GM12878 (cell line): ENCODE measurements at regions not wholly inside any gene's neighbourhood (a gene's known extent, or its start where the extent isn't known, plus 50 kb on each side); places are given as distances from the start of the nearest gene placed in this dataset.

ENCODE experiments used
- BMI1 ChIP-seq: fragments of 450-650 bp; IDR thresholded peaks from 2 replicates; pipeline ENCODE4 v1.6.1; 2016; ENCODE audit warnings: mild to moderate bottlenecking, moderate library complexity, borderline replicate concordance
- CBX5 ChIP-seq: sonication (generic); IDR thresholded peaks from 2 replicates; pipeline ENCODE4 v1.6.1; 2016; ENCODE audit warnings: low read depth, moderate library complexity, mild to moderate bottlenecking, inconsistent platforms
- FOS ChIP-seq: IDR thresholded peaks from 3 replicates; pipeline ENCODE4 v1.6.1; 2011; ENCODE audit warnings: borderline replicate concordance; ENCODE audit not compliant: insufficient read length; ENCODE audit errors: extremely low read depth
- GABPA ChIP-seq: IDR thresholded peaks from 2 replicates; pipeline ENCODE4 v1.6.1; 2014; ENCODE audit warnings: antibody characterized with exemption, low read depth, mild to moderate bottlenecking, inconsistent platforms
- POLR2AphosphoS2 ChIP-seq: IDR thresholded peaks from 2 replicates; pipeline ENCODE4 v1.6.1; 2011; ENCODE audit warnings: low read depth, mild to moderate bottlenecking, low read length, improper control_type of control experiment, moderate library complexity
- SKIL ChIP-seq: fragments of 450-650 bp; IDR thresholded peaks from 2 replicates; pipeline ENCODE4 v1.6.1; 2017; ENCODE audit warnings: mild to moderate bottlenecking, low read depth, inconsistent platforms; ENCODE audit not compliant: poor library complexity, severe bottlenecking
- SP1 ChIP-seq: IDR thresholded peaks from one replicate; pipeline ENCODE4 v1.6.1; 2011; ENCODE audit warnings: low read depth, low read length
- TCF7 ChIP-seq: IDR thresholded peaks from 2 replicates; pipeline ENCODE4 v1.6.1; 2014; ENCODE audit warnings: antibody characterized with exemption, borderline replicate concordance
- TF ChIP-seq, protein P1 (sequence below): fragments of 450-650 bp; IDR thresholded peaks from 2 replicates; pipeline ENCODE4 v1.6.1; 2016; ENCODE audit warnings: mild to moderate bottlenecking, moderate library complexity, borderline replicate concordance
- TF ChIP-seq, protein P2 (sequence below): IDR thresholded peaks from 2 replicates; pipeline ENCODE4 v1.6.1; 2011; ENCODE audit warnings: mild to moderate bottlenecking, low read depth, low read length, moderate library complexity; ENCODE audit not compliant: insufficient replicate concordance

DNA sequence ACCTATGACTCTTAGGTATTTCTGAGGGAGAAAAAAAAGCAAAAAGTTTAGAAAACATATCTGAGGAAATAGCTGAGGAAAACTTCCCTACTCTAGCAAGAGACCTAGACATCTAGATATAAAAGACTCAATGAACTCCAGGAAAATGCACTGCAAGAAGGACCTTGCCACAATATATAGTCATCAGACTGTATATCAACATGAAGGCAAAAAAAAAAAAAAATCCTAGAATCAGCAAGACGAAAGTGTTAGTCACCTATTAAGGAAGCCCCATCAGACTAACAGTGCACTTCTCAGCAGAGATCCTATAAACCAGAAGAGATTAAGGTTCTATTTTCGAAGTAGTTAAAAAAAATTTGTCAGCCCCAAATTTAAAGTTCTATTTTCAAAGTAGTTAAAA is 166.2 kb downstream of the TMEM38B start (continued):
- TF ChIP-seq, protein P1, sequence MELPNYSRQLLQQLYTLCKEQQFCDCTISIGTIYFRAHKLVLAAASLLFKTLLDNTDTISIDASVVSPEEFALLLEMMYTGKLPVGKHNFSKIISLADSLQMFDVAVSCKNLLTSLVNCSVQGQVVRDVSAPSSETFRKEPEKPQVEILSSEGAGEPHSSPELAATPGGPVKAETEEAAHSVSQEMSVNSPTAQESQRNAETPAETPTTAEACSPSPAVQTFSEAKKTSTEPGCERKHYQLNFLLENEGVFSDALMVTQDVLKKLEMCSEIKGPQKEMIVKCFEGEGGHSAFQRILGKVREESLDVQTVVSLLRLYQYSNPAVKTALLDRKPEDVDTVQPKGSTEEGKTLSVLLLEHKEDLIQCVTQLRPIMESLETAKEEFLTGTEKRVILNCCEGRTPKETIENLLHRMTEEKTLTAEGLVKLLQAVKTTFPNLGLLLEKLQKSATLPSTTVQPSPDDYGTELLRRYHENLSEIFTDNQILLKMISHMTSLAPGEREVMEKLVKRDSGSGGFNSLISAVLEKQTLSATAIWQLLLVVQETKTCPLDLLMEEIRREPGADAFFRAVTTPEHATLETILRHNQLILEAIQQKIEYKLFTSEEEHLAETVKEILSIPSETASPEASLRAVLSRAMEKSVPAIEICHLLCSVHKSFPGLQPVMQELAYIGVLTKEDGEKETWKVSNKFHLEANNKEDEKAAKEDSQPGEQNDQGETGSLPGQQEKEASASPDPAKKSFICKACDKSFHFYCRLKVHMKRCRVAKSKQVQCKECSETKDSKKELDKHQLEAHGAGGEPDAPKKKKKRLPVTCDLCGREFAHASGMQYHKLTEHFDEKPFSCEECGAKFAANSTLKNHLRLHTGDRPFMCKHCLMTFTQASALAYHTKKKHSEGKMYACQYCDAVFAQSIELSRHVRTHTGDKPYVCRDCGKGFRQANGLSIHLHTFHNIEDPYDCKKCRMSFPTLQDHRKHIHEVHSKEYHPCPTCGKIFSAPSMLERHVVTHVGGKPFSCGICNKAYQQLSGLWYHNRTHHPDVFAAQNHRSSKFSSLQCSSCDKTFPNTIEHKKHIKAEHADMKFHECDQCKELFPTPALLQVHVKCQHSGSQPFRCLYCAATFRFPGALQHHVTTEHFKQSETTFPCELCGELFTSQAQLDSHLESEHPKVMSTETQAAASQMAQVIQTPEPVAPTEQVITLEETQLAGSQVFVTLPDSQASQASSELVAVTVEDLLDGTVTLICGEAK: no peak
- no peak for TF ChIP-seq FOS
- TF ChIP-seq, protein P2, sequence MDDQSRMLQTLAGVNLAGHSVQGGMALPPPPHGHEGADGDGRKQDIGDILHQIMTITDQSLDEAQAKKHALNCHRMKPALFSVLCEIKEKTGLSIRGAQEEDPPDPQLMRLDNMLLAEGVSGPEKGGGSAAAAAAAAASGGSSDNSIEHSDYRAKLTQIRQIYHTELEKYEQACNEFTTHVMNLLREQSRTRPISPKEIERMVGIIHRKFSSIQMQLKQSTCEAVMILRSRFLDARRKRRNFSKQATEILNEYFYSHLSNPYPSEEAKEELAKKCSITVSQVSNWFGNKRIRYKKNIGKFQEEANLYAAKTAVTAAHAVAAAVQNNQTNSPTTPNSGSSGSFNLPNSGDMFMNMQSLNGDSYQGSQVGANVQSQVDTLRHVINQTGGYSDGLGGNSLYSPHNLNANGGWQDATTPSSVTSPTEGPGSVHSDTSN: no peak
- TF ChIP-seq POLR2AphosphoS2: no peak
- TF ChIP-seq GABPA: no peak
- TF ChIP-seq BMI1: no peak
- no peak for TF ChIP-seq SP1
- no peak for TF ChIP-seq TCF7
- TF ChIP-seq SKIL: no peak
- TF ChIP-seq CBX5: no peak
- TF ChIP-seq, all 136 proteins: peak for 0
